ENCODE measurements at regions not wholly inside any gene's neighbourhood (a gene's known extent, or its start where the extent isn't known, plus 50 kb on each side); places are given as distances from the start of the nearest gene placed in this dataset.
"Not testable (repeated sequence)": the region's sequence is repeated elsewhere in the genome, so short reads cannot be mapped to it uniquely, and the experiment has no call there.

GRCh38 chr2:2649109-2650072 is 318.3 kb upstream of the MYT1L start:
- DNase-seq = no peak

DNA sequence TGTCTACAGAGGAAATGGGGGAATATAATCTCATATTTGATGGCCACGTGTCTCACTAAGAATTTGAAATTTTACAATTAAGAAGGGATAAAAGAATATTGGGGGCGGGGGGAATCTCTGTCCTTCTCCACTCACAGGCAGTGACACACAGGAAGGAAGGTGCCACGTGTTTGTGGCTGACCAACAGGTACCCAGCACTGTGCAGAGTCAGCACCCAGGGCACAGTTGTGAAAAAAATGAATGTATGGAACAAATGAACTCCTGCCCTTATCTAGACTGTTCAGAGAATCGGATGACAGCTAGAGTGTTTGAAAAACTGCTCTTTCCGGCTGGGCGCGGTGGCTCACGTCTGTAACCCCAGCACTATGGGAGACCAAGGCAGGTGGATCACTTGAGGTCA is 317.0 kb upstream of the MYT1L start:
- DNase-seq = no peak

DNA sequence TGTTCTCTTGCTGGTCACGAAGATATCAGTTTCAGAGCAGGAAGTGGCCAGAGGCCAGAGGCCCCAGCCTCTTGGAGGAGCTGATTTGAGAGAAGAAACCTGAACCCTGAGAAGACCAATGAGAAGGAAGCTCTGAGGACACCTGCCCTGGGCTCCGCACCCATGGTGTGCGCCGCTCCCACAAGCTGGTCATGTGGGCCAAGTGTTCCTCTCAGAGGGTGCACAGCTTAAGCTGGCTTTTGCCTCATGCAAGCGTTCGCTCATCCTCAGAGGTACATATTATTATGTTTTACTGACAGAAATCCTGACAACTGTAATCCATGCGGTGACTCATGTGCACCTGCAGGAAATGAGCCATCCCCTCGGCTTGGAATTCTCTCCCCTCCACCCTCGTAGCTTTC is 316.1 kb upstream of the MYT1L start:
- no peak for DNase-seq

GRCh38 chr2:2646433-2647051 is 315.5 kb upstream of the MYT1L start:
- no peak for DNase-seq

- no peak for DNase-seq
Measured at GRCh38 chr2:2645162-2645855, 314.2 kb upstream of the MYT1L start.

DNA sequence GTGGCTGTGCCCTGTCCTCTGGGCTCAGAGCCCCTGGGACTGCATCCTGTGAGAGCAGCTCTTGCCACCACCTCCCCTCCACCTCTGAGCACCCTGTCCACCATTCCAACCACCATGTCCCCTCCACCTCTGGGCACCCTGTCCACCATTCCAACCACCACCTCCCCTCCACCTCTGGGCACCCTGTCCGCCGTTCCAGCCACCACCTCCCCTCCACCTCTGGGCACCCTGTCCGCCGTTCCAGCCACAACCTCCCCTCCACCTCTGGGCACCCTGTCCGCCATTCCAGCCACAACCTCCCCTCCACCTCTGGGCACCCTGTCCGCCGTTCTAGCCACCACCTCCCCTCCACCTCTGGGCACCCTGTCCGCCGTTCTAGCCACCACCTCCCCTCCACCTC is 313.7 kb upstream of the MYT1L start:
- not testable (repeated sequence) for DNase-seq

DNA sequence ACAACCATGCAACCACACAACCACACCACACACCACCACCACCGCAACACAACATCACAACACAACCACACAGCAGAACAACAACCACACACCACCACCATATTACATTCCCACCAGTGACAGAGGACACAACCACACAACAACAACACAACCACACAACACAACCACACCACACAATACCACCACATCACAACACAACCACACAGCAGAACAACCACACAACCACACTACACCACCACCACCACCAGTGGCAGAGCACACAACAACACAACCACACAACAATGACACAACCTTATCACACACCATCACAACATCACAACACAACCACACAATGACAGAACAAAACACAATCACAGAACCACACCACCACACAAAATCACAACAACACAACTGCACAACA is 313.0 kb upstream of the MYT1L start:
- no peak for DNase-seq

- DNase-seq = no peak
Measured at GRCh38 chr2:2642906-2643890, 312.1 kb upstream of the MYT1L start.

DNA sequence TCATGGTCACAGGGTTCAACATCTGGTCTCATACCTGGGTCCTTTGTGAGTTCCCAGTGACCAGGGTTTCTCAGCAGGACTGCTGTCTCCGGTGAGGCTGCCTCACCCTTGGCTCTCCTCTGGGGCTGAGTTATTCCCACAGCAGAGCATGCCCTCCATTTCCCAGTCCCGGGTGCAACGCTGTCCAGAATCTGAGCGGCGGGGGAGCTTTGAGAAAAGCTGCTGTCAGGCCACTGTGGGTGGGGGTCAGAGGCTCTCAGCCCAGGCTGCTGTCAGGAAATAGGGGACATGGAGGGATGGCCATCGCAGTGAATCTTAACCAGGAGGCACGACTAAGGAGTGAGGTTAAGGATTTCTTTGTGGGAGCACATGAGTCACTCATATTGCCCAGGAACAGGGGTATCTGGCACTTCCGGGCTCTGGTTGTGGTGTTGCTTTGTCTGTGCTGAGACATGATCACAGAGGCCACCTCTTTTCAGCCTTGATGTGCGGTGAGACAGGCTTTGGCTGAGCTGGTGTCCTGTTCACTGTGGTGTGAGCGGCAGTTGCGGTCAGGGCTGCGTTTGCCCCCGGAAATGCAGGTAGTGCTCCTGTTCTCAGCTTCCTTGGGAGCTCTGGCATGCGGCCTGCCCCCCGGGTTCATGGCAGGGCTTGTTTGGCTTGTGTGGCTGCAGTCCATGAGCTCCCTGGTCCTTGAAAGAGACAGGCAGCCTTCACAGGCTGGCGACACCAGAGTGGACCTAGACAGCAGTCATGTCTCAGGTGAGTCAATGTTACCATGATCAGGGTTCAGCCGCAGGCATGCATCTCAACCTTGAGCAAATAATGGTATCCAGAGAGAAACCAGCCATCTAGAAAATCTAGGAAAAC is 310.7 kb upstream of the MYT1L start:
- DNase-seq = no peak

DNA sequence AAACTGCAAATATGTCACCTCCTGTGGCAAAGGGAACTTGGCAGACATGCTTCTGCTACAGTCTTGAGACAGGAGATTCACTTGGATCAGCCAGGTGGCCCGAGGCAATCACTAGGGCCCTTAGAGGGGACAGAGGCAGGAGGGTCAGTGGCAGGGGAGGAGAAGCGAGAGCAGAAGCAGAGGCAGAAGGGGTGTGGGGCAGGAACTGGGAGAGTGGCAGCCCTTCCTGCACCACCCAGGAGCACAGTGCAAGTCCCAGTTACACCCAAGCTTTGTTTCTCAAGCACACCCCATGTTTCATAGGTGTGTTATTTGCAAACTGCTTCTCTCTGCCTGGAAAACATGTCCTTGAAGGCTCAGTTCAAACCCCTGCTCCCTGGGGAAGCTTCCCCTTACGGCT is 309.7 kb upstream of the MYT1L start:
- no peak for DNase-seq

GRCh38 chr2:2640371-2640770 is 309.3 kb upstream of the MYT1L start:
- DNase-seq = no peak

DNA sequence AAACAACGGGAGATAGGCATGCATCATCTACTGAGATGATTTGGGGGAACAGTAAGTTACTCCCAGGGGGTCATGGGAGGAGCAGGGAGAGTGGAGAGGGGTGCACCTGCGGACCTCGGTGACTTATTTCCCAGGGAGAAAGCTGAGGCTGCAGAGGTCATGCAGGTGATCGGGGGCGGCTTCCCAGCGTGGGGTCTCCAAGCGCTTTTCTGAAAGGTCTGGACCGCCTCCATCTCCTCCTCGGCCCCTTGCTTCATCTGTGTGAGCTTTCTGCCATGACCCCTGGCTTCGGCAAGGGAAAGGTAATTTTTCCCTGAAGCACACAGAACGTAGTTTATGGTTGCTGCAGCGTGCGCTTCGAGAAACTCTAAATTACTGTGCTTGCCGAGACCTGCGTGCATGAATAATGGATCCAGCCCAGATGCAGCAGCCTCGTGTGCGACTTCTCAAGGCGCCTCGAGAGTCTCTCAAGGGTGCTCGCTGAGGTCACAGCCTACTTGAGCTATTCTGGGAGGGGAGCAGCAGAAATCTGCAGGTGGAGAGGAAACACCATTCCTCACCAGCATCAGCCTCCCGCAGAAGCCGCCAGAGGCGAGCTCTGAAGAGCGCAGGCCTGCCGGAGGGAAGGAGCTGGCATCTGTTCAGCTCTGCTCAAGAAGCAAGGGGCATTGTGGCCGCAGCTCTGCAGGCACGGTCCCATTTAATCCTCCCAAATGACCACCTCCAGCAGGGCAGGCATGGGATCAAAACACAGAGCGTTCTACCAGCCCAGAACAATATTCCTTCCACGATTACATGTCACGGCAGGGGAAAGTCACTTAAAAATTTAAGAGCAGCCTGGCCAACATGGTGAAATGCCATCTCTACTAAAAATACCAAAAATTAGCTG is 308.4 kb upstream of the MYT1L start:
- no peak for DNase-seq

DNA sequence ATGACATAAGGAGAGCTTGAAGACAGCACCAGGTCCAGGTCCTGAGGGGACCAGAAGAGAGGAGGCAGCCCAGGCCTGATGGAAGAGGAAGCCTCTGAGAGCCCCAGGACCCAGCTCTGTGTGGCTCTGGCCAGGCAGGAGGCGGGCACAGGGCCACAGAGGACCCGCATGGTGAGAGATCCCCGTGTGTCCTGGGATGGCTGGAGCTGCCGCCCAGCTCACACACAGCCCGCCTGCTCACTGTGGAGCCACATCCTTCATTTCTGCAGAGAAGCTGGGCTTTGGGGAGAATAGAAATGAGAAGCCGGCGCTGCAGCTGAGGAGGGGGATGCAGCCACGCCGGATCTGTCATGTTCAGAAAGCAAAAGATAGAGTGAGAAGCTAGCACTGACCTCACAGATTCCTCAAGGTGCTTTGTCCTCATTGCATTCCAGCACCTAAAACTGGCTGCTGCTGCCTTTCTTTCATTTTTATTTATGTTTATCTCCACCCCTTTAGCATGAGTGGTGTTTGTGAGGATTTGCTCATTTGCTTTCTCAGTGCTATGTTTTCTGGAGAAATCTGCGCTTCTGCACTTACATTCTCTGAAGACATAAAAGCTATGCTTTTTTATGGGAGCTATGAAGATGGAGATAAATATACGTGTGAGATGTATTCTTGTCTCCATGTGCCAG is 307.6 kb upstream of the MYT1L start:
- no peak for DNase-seq

DNA sequence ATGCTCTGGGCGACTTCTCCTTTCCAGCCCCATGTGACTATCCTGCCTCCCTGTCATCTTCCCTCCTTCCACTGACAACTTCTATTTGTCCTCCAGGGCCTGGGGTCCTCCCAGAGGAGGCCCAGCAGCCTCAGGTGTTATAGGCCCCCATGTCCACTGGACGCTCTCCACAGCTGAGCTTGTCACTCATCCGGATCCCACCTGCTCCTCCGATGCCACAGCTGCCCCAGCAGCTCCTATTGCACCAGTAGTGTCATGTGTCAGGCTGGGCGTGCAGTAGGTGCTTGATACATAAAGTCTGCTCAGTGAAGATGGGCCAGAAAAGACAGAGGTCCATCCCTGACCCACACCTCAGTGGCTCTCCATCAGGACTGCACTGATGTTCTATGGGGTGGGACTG is 305.7 kb upstream of the MYT1L start:
- no peak for DNase-seq

- DNase-seq = no peak
Measured at GRCh38 chr2:2635025-2635528, 304.0 kb upstream of the MYT1L start.

- DNase-seq = no peak
Measured at GRCh38 chr2:2633017-2633416, 301.9 kb upstream of the MYT1L start.

DNA sequence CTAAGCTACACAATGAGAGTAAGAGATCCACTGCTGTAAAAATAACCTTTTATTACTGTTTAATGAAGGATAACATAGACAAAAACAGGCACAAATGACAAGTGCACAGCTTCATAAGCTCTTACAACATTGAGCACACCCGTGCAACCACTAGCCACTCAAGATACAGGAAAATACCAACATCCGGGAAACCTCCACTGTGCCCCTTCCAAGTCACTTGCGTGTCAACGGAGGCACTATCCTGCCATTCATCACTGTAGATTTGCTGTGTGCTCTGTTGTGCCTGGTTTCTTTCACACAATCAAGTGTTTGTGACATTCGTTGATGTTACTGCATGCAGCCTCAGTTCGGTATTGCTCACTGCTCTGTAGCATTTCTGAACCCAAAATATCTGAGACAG is 292.9 kb upstream of the MYT1L start:
- DNase-seq = no peak

- no peak for DNase-seq
Measured at GRCh38 chr2:2621855-2622254, 290.8 kb upstream of the MYT1L start.

- DNase-seq = no peak
Measured at GRCh38 chr2:2620604-2621003, 289.5 kb upstream of the MYT1L start.

GRCh38 chr2:2619995-2620394 is 288.9 kb upstream of the MYT1L start:
- no peak for DNase-seq

Measured in NCI-H774 (cell line).